OCI-LY3 (cell line): ENCODE measurements at regions not wholly inside any gene's neighbourhood (a gene's known extent, or its start where the extent isn't known, plus 50 kb on each side); places are given as distances from the start of the nearest gene placed in this dataset.
"Not testable (repeated sequence)": the region's sequence is repeated elsewhere in the genome, so short reads cannot be mapped to it uniquely, and the experiment has no call there.

Experiments
- EZH2phosphoT487 ChIP-seq: fragments of 200-600 bp; shearing (Covaris generic); IDR thresholded peaks from 2 replicates; pipeline ENCODE4 v1.6.1; 2018; ENCODE audit warnings: antibody characterized with exemption, mixed run types, low read depth
- TF ChIP-seq, protein P1 (sequence below): fragments of 200-600, 300-600 bp; sonication (generic); IDR thresholded peaks from 2 replicates; pipeline ENCODE4 v1.5.1; 2014; ENCODE audit warnings: antibody characterized with exemption, low read length, low read depth

DNA sequence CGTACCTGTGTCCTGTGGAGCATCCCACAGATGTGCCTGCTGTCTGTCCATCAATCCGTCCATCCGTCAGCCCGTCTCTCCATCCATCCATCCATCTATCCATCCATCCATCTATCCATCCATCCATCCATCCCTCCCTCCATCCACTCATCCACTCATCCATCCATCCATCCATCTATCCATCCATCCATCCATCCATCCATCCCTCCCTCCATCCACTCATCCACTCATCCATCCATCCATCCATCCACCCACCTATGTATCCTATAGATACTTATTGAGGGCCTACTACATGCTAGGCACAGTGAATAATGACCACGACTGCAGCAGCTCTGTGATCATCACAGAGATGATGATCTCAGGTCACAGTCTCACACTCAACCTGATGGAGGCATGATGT is 67.5 kb upstream of the TRABD2B start:
- TF ChIP-seq, protein P1, sequence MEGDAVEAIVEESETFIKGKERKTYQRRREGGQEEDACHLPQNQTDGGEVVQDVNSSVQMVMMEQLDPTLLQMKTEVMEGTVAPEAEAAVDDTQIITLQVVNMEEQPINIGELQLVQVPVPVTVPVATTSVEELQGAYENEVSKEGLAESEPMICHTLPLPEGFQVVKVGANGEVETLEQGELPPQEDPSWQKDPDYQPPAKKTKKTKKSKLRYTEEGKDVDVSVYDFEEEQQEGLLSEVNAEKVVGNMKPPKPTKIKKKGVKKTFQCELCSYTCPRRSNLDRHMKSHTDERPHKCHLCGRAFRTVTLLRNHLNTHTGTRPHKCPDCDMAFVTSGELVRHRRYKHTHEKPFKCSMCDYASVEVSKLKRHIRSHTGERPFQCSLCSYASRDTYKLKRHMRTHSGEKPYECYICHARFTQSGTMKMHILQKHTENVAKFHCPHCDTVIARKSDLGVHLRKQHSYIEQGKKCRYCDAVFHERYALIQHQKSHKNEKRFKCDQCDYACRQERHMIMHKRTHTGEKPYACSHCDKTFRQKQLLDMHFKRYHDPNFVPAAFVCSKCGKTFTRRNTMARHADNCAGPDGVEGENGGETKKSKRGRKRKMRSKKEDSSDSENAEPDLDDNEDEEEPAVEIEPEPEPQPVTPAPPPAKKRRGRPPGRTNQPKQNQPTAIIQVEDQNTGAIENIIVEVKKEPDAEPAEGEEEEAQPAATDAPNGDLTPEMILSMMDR, result not testable (repeated sequence)
- TF ChIP-seq EZH2phosphoT487, result not testable (repeated sequence)
